Lower leg skin (tissue), 4 donors: ENCODE measurements at regions not wholly inside any gene's neighbourhood (a gene's known extent, or its start where the extent isn't known, plus 50 kb on each side); places are given as distances from the start of the nearest gene placed in this dataset.
A peak's percentile ranks its signal among the peaks of the same experiment; 100 is the strongest.

Experiments used
- DNase-seq, 2 donors: peaks; one replicate each; pipeline ENCODE4 v3.0.0-alpha.2; 2019; ENCODE audit warnings: low spot score in 2 of 2
- H3K4me3 ChIP-seq: fragments of 200-600 bp; sonication (generic); 2 replicates; pipeline ENCODE4 v1.5.1; 2017; ENCODE audit warnings: mild to moderate bottlenecking, low read depth; ENCODE audit not compliant: poor library complexity, severe bottlenecking
- CTCF ChIP-seq, 3 donors: fragments of 450-650 bp; IDR thresholded peaks; one replicate each; pipeline ENCODE4 v1.5.1; 2016; ENCODE audit warnings: antibody characterized with exemption in 3 of 3, mild to moderate bottlenecking in 3 of 3, moderate library complexity in 2 of 3
- POLR2A ChIP-seq, 2 donors: fragments of 450-650 bp; IDR thresholded peaks; one replicate each; pipeline ENCODE4 v1.6.1; 2016 to 2017; ENCODE audit warnings: antibody characterized with exemption in 2 of 2, mild to moderate bottlenecking in 1 of 2, moderate library complexity in 1 of 2
- WGBS, 2 donors: methylation state at CpG; one replicate each; pipeline ENCODE4 v1.1.5; 2018; 5-methylcytosine and 5-hydroxymethylcytosine counted together
- intact Hi-C: fragments of 100-400 bp; cut with DNase I; formaldehyde crosslinking; loops from one replicate; pipeline ENCODE4 v1.15.0; 2023; ENCODE audit warnings: low total_unique reads

GRCh38 chr9:108158236-108158995 is 668.8 kb upstream of the KLF4 start:
- intact Hi-C loops: no loop called here
- no peak for TF ChIP-seq CTCF (IDR thresholded peaks at IDR 0.05)
- no peak for TF ChIP-seq POLR2A (IDR thresholded peaks at IDR 0.05)

GRCh38 chr9:108156270-108156998 is 666.9 kb upstream of the KLF4 start:
- no peak overlapping the region for H3K4me3 ChIP-seq
- 57% methylated on average over 5 of the region's 5 CpGs for WGBS, 2 donors
- DNase-seq: no peak
- intact Hi-C loops: no loop called here
- TF ChIP-seq CTCF (IDR thresholded peaks at IDR 0.05) (no peak), POLR2A (IDR thresholded peaks at IDR 0.05) (no peak)

More at GRCh38 chr9:108158236-108158995, 668.8 kb upstream of the KLF4 start:
- no peak overlapping the region for H3K4me3 ChIP-seq
- 89 to 90% methylated on average over 4 of the region's 4 CpGs for WGBS, 2 donors
- DNase-seq: no peak

- DNase-seq: no peak
- WGBS, 2 donors: 82 to 83% methylated on average over 4 of the region's 4 CpGs
- TF ChIP-seq CTCF (IDR thresholded peaks at IDR 0.05): no peak
- no peak for TF ChIP-seq POLR2A (IDR thresholded peaks at IDR 0.05)
- intact Hi-C loops: no loop called here
- H3K4me3 ChIP-seq: no peak overlapping the region
Observed at GRCh38 chr9:108153416-108153815, 663.8 kb upstream of the KLF4 start.

- H3K4me3 ChIP-seq: no peak overlapping the region
- TF ChIP-seq CTCF (IDR thresholded peaks at IDR 0.05) (no peak), POLR2A (IDR thresholded peaks at IDR 0.05) (no peak)
- WGBS, 2 donors: 45 to 49% methylated on average over 16 of the region's 16 CpGs
- intact Hi-C loops: no loop called here
- peak; percentile 78 to 90 for DNase-seq
Observed at GRCh38 chr9:108150736-108151586, 661.4 kb upstream of the KLF4 start.

GRCh38 chr9:108149326-108149725 is 659.8 kb upstream of the KLF4 start:
- WGBS, 2 donors: 52 to 75% methylated on average over 4 of the region's 4 CpGs
- no peak for DNase-seq
- H3K4me3 ChIP-seq: no peak overlapping the region
- intact Hi-C loops: no loop called here
- TF ChIP-seq POLR2A (IDR thresholded peaks at IDR 0.05): no peak
- no peak for TF ChIP-seq CTCF (IDR thresholded peaks at IDR 0.05)
